Prostate gland (tissue), 2 donors: ENCODE measurements at regions not wholly inside any gene's neighbourhood (a gene's known extent, or its start where the extent isn't known, plus 50 kb on each side); places are given as distances from the start of the nearest gene placed in this dataset.

Source experiments
- DNase-seq: peaks from one replicate; pipeline ENCODE4 v3.0.0-alpha.2; 2019; ENCODE audit warnings: low spot score
- H3K27ac ChIP-seq, 2 donors: fragments of 200-600 bp; sonication (generic); 2 replicates each; pipeline ENCODE4 v1.5.1; 2017 to 2019
- H3K27me3 ChIP-seq: fragments of 200-600 bp; sonication (generic); replicated peaks from 2 replicates; pipeline ENCODE4 v1.5.1; 2019; ENCODE audit not compliant: insufficient read depth
- H3K36me3 ChIP-seq, 2 donors: fragments of 200-600 bp; sonication (generic); 1 replicate in 1 of 2; 2 replicates in 1 of 2; pipeline versions ENCODE4 v1.5.1 to v1.8.1; 2017 to 2019
- H3K4me1 ChIP-seq: fragments of 200-600 bp; sonication (generic); replicated peaks from 2 replicates; pipeline ENCODE4 v1.5.1; 2019
- H3K4me3 ChIP-seq, 2 donors: fragments of 200-600 bp; sonication (generic); 2 replicates each; pipeline ENCODE4 v1.5.1; 2017 to 2019
- H3K9me3 ChIP-seq: fragments of 200-600 bp; sonication (generic); 2 replicates; pipeline ENCODE4 v1.5.1; 2017
- POLR2A ChIP-seq: fragments of 450-650 bp; IDR thresholded peaks from one replicate; pipeline ENCODE4 v1.6.1; 2016; ENCODE audit warnings: antibody characterized with exemption, mild to moderate bottlenecking
- POLR2AphosphoS5 ChIP-seq: sonication (generic); formaldehyde crosslinking; IDR thresholded peaks from one replicate; pipeline ENCODE4 v1.6.1; 2017; ENCODE audit warnings: antibody characterized with exemption
- WGBS: methylation state at CpG from one replicate; pipeline ENCODE4 v1.1.5; 2018; 5-methylcytosine and 5-hydroxymethylcytosine counted together
- intact Hi-C: fragments of 100-400 bp; cut with DNase I; formaldehyde crosslinking; loops from one replicate; pipeline ENCODE4 v1.14.2; 2022
- TF ChIP-seq, protein P1 (sequence below), 4 experiments: fragments of 200-600 bp in 2 of 4; fragments of 450-650 bp in 2 of 4; sonication (generic) in 2 of 4; IDR thresholded peaks; 1 replicate in 3 of 4; 2 replicates in 1 of 4; pipeline ENCODE4 v1.5.1; 2016 to 2019; ENCODE audit warnings: antibody characterized with exemption in 4 of 4, mild to moderate bottlenecking in 2 of 4, moderate library complexity in 2 of 4

DNA sequence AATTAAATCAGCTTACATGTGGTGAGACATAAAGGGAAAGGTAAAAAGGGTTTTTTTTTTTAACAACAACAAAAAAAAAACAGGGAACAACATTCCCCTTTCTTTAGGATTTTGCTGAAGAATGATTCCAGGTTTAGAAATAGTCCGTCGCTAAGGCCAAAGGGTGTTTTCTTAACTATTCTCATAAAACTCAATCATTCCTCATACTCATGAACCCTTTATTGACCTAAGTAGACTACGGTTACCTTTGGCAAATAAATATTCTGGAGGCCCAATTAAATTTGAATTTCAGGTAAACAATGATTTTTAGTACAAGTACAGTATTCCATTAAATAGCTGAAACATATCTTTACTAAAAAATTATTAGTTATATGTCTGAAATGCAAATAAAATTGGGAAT lies 55.6 kb upstream of the CCNG1 start:
- no peak overlapping the region for H3K4me3 ChIP-seq
- no peaks in the 10 kb centered on the region for H3K36me3 ChIP-seq
- intact Hi-C loops, result no loop called here
- no peak overlapping the region for H3K27ac ChIP-seq
- H3K27me3 ChIP-seq, result no peaks in the 10 kb centered on the region
- H3K9me3 ChIP-seq, result no peaks in the 10 kb centered on the region
- TF ChIP-seq POLR2AphosphoS5 (no peak), POLR2A (no peak)
- TF ChIP-seq, protein P1, sequence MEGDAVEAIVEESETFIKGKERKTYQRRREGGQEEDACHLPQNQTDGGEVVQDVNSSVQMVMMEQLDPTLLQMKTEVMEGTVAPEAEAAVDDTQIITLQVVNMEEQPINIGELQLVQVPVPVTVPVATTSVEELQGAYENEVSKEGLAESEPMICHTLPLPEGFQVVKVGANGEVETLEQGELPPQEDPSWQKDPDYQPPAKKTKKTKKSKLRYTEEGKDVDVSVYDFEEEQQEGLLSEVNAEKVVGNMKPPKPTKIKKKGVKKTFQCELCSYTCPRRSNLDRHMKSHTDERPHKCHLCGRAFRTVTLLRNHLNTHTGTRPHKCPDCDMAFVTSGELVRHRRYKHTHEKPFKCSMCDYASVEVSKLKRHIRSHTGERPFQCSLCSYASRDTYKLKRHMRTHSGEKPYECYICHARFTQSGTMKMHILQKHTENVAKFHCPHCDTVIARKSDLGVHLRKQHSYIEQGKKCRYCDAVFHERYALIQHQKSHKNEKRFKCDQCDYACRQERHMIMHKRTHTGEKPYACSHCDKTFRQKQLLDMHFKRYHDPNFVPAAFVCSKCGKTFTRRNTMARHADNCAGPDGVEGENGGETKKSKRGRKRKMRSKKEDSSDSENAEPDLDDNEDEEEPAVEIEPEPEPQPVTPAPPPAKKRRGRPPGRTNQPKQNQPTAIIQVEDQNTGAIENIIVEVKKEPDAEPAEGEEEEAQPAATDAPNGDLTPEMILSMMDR (IDR thresholded peaks at IDR 0.05), result no peak
- no peak for DNase-seq
- WGBS, result 25% methylated on average over 3 of the region's 3 CpGs
- H3K4me1 ChIP-seq, result no peaks in the 10 kb centered on the region

GRCh38 chr5:163383754-163384153 lies 53.6 kb upstream of the CCNG1 start:
- WGBS, result 92% methylated on average over 3 of the region's 3 CpGs
- no peak for DNase-seq
- Histone ChIP-seq H3K36me3 (no peaks in the 10 kb centered on the region), H3K27ac (no peak overlapping the region), H3K27me3 (no peaks in the 10 kb centered on the region), H3K4me1 (no peaks in the 10 kb centered on the region), H3K9me3 (no peaks in the 10 kb centered on the region), H3K4me3 (no peak overlapping the region)
- intact Hi-C loops, result no loop called here
- TF ChIP-seq POLR2A (no peak), POLR2AphosphoS5 (no peak)
- TF ChIP-seq, protein P1 (IDR thresholded peaks at IDR 0.05), result no peak

- H3K9me3 ChIP-seq, result no peaks in the 10 kb centered on the region
- no peak overlapping the region for H3K4me3 ChIP-seq
- intact Hi-C loops, result no loop called here
- no peaks in the 10 kb centered on the region for H3K36me3 ChIP-seq
- no peaks in the 10 kb centered on the region for H3K27me3 ChIP-seq
- no peak for TF ChIP-seq POLR2AphosphoS5
- no peaks in the 10 kb centered on the region for H3K4me1 ChIP-seq
- no peak overlapping the region for H3K27ac ChIP-seq
- no peak for DNase-seq
- WGBS, result 88% methylated on average over 4 of the region's 4 CpGs
Observed at GRCh38 chr5:163384669-163385068, 52.7 kb upstream of the CCNG1 start.

- intact Hi-C loops, result no loop called here
- H3K27me3 ChIP-seq, result no peaks in the 10 kb centered on the region
- DNase-seq, result no peak
- H3K9me3 ChIP-seq, result no peaks in the 10 kb centered on the region
- WGBS, result 44% methylated on average over 5 of the region's 5 CpGs
- H3K27ac ChIP-seq, result no peak overlapping the region
- TF ChIP-seq POLR2AphosphoS5 (no peak), POLR2A (no peak)
- TF ChIP-seq, protein P1 (IDR thresholded peaks at IDR 0.05), result no peak
- no peak overlapping the region for H3K4me3 ChIP-seq
- H3K36me3 ChIP-seq, result no peaks in the 10 kb centered on the region
- no peaks in the 10 kb centered on the region for H3K4me1 ChIP-seq
Observed at GRCh38 chr5:163385271-163385670, 52.1 kb upstream of the CCNG1 start.

DNA sequence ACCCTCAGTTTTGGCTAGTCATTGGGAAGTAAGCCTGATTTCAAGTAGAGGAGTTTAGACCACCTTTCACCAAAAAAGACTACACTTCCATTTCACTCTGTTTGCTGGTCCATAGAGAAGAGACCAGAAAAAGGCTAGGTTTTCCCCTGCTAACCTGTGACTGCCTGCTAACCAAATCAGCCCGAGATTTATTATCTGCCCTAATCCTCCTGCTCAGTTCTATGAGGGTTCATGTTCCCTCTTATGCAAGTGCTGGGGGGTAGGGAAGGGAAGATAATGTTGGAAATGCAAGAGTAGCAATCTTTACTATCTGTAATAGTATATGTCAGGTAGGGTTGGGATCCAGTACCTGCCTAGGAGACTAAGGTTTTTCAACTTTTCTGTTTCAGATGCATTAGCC lies 51.6 kb upstream of the CCNG1 start:
- no peak overlapping the region for H3K4me3 ChIP-seq
- H3K9me3 ChIP-seq, result no peaks in the 10 kb centered on the region
- 40% methylated on average over 1 of the region's 1 CpG for WGBS
- H3K4me1 ChIP-seq, result no peaks in the 10 kb centered on the region
- no peak for DNase-seq
- H3K36me3 ChIP-seq, result no peaks in the 10 kb centered on the region
- TF ChIP-seq POLR2AphosphoS5 (no peak), POLR2A (no peak)
- TF ChIP-seq, protein P1 (IDR thresholded peaks at IDR 0.05), result no peak
- H3K27me3 ChIP-seq, result no peaks in the 10 kb centered on the region
- intact Hi-C loops, result no loop called here
- H3K27ac ChIP-seq, result no peak overlapping the region
